GM21381 (cell line): ENCODE measurements at regions not wholly inside any gene's neighbourhood (a gene's known extent, or its start where the extent isn't known, plus 50 kb on each side); places are given as distances from the start of the nearest gene placed in this dataset.

ENCODE experiments used
- ATAC-seq: cut with Tn5 transposase; IDR thresholded peaks from one replicate; pipeline ENCODE4 v1.9.1; 2021; ENCODE audit warnings: mild to moderate bottlenecking, moderate library complexity; ENCODE audit not compliant: unreplicated experiment

GRCh38 chr20:59403261-59403961, 103.0 kb downstream of the EDN3 start:
- no peak for ATAC-seq

- no peak for ATAC-seq
These were observed 103.5 kb downstream of the EDN3 start for GRCh38 chr20:59403962-59404314.

- no peak for ATAC-seq
These were observed 104.3 kb downstream of the EDN3 start for GRCh38 chr20:59404749-59405148.

- ATAC-seq, result no peak
These were observed 105.1 kb downstream of the EDN3 start for GRCh38 chr20:59405226-59406200.

GRCh38 chr20:59406446-59406845, 106.0 kb downstream of the EDN3 start:
- no peak for ATAC-seq

- ATAC-seq, result no peak
These were observed 110.8 kb downstream of the EDN3 start for GRCh38 chr20:59411170-59411569.

GRCh38 chr20:59411589-59411988, 111.2 kb downstream of the EDN3 start:
- no peak for ATAC-seq

GRCh38 chr20:59412181-59412580, 111.8 kb downstream of the EDN3 start:
- ATAC-seq, result no peak

GRCh38 chr20:59412875-59413284, 112.5 kb downstream of the EDN3 start:
- ATAC-seq, result no peak

GRCh38 chr20:59413326-59413865, 113.0 kb downstream of the EDN3 start:
- ATAC-seq, result no peak

- no peak for ATAC-seq
These were observed 114.7 kb downstream of the EDN3 start for GRCh38 chr20:59414936-59415623.

GRCh38 chr20:59416916-59417315, 116.5 kb downstream of the EDN3 start:
- no peak for ATAC-seq

- ATAC-seq, result no peak
These were observed 120.7 kb downstream of the EDN3 start for GRCh38 chr20:59421089-59421488.

GRCh38 chr20:59421920-59422637, 121.7 kb downstream of the EDN3 start:
- ATAC-seq, result no peak

- ATAC-seq, result no peak
These were observed 122.6 kb downstream of the EDN3 start for GRCh38 chr20:59422872-59423544.

GRCh38 chr20:59424976-59425375, 124.6 kb downstream of the EDN3 start:
- ATAC-seq, result no peak

- ATAC-seq, result no peak
These were observed 125.2 kb downstream of the EDN3 start for GRCh38 chr20:59425572-59425971.

GRCh38 chr20:59428006-59428405, 127.6 kb downstream of the EDN3 start:
- ATAC-seq, result no peak

- ATAC-seq, result no peak
These were observed 128.2 kb downstream of the EDN3 start for GRCh38 chr20:59428441-59429205.
